ENCODE measurements at regions not wholly inside any gene's neighbourhood (a gene's known extent, or its start where the extent isn't known, plus 50 kb on each side); places are given as distances from the start of the nearest gene placed in this dataset.
"Not testable (repeated sequence)": the region's sequence is repeated elsewhere in the genome, so short reads cannot be mapped to it uniquely, and the experiment has no call there.

DNA sequence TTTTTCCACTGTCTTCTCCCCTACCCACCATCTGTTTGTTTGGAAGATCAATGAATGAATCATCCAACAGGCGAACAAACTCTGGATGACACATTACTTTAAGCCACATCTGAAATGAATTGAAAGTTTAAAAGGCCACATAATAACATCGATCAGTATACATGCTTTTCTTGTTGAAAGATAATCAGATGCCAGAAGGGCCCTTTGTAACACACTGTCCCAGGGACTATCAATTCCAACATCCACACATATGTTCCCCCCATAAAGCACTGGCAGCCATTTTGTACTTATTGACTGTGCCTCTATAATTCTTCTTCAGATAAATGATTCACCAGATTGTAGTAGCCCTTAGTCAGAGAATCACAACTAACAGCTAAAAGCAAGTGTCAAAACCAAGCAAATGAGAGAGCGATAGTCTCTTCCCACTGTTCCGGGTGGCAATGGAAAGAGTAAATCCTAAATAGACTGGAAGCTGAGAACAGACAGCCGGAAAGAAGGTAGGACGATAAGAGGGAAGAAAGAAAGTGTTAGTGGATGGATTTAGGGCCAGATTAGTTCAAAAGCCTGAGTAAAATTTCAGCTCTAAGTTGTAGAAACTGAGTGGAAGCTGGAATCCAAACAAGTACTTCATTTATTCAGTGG is 184.9 kb upstream of the TENT5A start:
- TF ChIP-seq, protein P1, sequence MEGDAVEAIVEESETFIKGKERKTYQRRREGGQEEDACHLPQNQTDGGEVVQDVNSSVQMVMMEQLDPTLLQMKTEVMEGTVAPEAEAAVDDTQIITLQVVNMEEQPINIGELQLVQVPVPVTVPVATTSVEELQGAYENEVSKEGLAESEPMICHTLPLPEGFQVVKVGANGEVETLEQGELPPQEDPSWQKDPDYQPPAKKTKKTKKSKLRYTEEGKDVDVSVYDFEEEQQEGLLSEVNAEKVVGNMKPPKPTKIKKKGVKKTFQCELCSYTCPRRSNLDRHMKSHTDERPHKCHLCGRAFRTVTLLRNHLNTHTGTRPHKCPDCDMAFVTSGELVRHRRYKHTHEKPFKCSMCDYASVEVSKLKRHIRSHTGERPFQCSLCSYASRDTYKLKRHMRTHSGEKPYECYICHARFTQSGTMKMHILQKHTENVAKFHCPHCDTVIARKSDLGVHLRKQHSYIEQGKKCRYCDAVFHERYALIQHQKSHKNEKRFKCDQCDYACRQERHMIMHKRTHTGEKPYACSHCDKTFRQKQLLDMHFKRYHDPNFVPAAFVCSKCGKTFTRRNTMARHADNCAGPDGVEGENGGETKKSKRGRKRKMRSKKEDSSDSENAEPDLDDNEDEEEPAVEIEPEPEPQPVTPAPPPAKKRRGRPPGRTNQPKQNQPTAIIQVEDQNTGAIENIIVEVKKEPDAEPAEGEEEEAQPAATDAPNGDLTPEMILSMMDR (IDR thresholded peaks at IDR 0.05) = no peak
- no peak for TF ChIP-seq POLR2A (IDR thresholded peaks at IDR 0.05; ENCODE audit: low read depth)
- Histone ChIP-seq H3K27me3 (no peaks in the 10 kb centered on the region), H3K36me3 (no peaks in the 10 kb centered on the region), H3K27ac (replicated peaks in 1 of 4) (no peak overlapping the region), H3K4me3 (no peak overlapping the region), H3K4me1 (peaks cover 6 to 24% (median 16%) of the 10 kb centered on the region in 4 donors), H3K9me3 (no peaks in the 10 kb centered on the region)
- 78% methylated on average over 6 of the region's 6 CpGs for whole genome bisulfite sequencing
- DNase-seq (ENCODE audit: extremely low spot score) = no peak
- intact Hi-C loops (cut with DNase I) = no loop called here

DNA sequence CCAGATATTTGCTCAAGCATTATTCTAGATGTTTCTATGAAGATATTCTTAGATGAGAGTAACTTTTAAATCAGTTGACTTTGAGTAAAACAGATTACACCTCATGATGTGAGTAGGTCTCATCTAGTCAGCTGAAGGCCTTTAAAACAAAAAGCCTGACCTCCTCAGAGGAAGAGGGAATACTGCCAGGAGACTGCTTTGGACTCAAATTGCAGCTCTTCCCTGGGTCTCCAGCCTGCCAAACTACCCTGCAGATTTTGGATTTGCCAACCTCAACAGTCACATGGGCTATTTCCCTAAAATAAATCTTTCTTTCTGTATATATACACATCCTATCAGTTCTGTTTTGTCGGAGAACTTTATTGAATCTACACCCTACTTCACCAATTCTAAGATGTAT is 182.5 kb upstream of the TENT5A start:
- intact Hi-C loops (cut with DNase I) = no loop called here
- no peaks in the 10 kb centered on the region for H3K9me3 ChIP-seq
- H3K4me3 ChIP-seq = no peak overlapping the region
- peaks cover 6 to 14% (median 8%) of the 10 kb centered on the region in 4 donors for H3K4me1 ChIP-seq
- no peaks in the 10 kb centered on the region for H3K27me3 ChIP-seq
- 59% methylated on average over 1 of the region's 1 CpG for WGBS
- TF ChIP-seq, protein P1 (IDR thresholded peaks at IDR 0.05) = no peak
- TF ChIP-seq POLR2A (IDR thresholded peaks at IDR 0.05; ENCODE audit: low read depth) (no peak), EP300 (IDR thresholded peaks at IDR 0.05) (no peak), POLR2AphosphoS5 (IDR thresholded peaks at IDR 0.05) (no peak)
- no peak for DNase-seq (ENCODE audit: extremely low spot score)
- no peaks in the 10 kb centered on the region for H3K36me3 ChIP-seq
- no peak overlapping the region for H3K27ac ChIP-seq (replicated peaks in 1 of 4)

DNA sequence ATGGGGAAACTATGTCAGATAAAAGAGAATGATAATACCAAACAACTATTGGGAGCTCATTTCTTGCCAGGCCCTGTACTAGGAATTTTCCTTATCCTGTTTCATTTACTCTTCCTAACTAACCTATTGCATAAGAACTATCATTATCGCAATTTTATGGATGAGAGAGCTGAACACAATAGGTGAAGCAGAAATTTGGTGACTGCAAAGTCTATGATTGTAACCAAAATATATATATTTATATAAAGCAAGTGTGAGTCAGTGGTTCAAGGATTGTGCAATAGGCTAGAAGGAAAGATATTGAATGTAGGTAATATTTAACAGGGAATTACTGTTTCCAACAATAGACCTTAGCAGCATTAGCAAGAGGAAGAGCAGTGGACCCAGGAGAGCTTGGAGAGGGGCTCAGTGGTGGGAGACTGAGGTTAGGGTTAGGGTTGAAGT is 181.1 kb upstream of the TENT5A start:
- Histone ChIP-seq H3K9me3 (no peaks in the 10 kb centered on the region), H3K27me3 (no peaks in the 10 kb centered on the region), H3K4me3 (no peak overlapping the region), H3K27ac (replicated peaks in 1 of 4) (no peak overlapping the region), H3K36me3 (no peaks in the 10 kb centered on the region), H3K4me1 (peaks cover 0 to 3% (median under 1%) of the 10 kb centered on the region in 4 donors)
- intact Hi-C loops (cut with DNase I) = no loop called here
- DNase-seq (ENCODE audit: extremely low spot score) = no peak
- 94% methylated on average over 1 of the region's 1 CpG for WGBS
- TF ChIP-seq POLR2AphosphoS5 (IDR thresholded peaks at IDR 0.05) = no peak
- no peak for TF ChIP-seq EP300 (IDR thresholded peaks at IDR 0.05)
- no peak for TF ChIP-seq POLR2A (IDR thresholded peaks at IDR 0.05; ENCODE audit: low read depth)
- TF ChIP-seq, protein P1 (IDR thresholded peaks at IDR 0.05) = no peak

DNA sequence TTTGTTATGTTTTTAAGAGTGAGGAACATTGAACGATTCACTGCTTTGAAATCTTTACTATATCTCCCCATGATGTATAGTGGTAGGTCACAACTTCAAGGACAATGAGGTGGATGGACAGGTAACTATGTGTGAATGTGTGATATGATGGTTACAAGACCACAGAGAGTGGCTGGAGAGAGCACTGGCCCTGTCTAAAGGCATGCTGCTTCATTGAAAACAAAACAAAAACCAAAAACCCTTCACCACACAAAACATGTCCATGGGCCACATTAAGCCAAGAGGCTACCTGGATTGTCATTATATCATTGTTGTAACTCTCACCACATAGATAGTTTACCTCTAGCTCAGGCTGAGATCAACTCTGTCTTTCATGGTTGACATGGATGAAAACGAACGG is 180.6 kb upstream of the TENT5A start:
- H3K4me3 ChIP-seq = no peak overlapping the region
- 97% methylated on average over 3 of the region's 3 CpGs for WGBS
- no peak for DNase-seq (ENCODE audit: extremely low spot score)
- no peaks in the 10 kb centered on the region for H3K36me3 ChIP-seq
- no peaks in the 10 kb centered on the region for H3K9me3 ChIP-seq
- intact Hi-C loops (cut with DNase I) = no loop called here
- H3K27me3 ChIP-seq = no peaks in the 10 kb centered on the region
- H3K4me1 ChIP-seq = no peaks in the 10 kb centered on the region
- H3K27ac ChIP-seq (replicated peaks in 1 of 4) = no peak overlapping the region
- TF ChIP-seq POLR2AphosphoS5 (IDR thresholded peaks at IDR 0.05) (no peak), EP300 (IDR thresholded peaks at IDR 0.05) (no peak), POLR2A (IDR thresholded peaks at IDR 0.05; ENCODE audit: low read depth) (no peak)
- TF ChIP-seq, protein P1 (IDR thresholded peaks at IDR 0.05) = no peak

DNA sequence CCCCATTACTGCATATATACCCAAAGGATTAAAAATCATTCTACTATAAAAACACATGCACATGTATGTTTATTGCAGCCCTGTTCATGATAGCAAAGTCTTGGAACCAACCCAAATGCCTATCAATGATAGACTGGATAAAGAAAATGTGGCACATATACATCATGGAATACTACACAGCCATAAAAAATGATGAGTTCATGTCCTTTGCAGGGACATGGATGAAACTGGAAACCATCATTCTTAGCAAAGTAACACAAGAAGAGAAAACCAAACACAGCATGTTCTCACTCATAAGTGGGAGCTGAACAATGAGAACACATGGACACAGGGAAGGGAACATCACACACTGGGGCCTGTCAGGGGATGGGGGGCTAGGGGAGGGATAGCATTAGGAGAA is 180.0 kb upstream of the TENT5A start:
- H3K27ac ChIP-seq (replicated peaks in 1 of 4); H3K4me3 ChIP-seq; DNase-seq (ENCODE audit: extremely low spot score); H3K9me3 ChIP-seq; intact Hi-C loops (cut with DNase I); H3K4me1 ChIP-seq; H3K36me3 ChIP-seq; H3K27me3 ChIP-seq: not testable (repeated sequence)
